HepG2 (cell line): ENCODE measurements at regions not wholly inside any gene's neighbourhood (a gene's known extent, or its start where the extent isn't known, plus 50 kb on each side); places are given as distances from the start of the nearest gene placed in this dataset.

ENCODE experiments used
- ATAC-seq: fragments of 200-7000 bp; cut with Tn5 transposase; 3 replicates; pipeline ENCODE4 v1.9.1; 2020; ENCODE audit warnings: mild to moderate bottlenecking, moderate library complexity
- BruUV-seq: library from RNA; stranded (reverse); fragments of 400-500 nt; replicated peaks from 2 replicates; lab custom pipeline; 2021; lab: Mats Ljungman, UMichigan
- CTCF ChIA-PET: fragments of 300-600 bp; formaldehyde crosslinking; extraction: SDS; loops from one replicate; lab custom pipeline; 2021; ENCODE audit warnings: low total read pairs, inconsistent platforms, low intra/inter-chr PET ratio; lab: Yijun Ruan, JAX
- POLR2A ChIA-PET: fragments of 350-600 bp; sonication (Branson Sonifier 250); formaldehyde crosslinking; loops from one replicate; lab custom pipeline; 2020; ENCODE audit warnings: antibody characterized with exemption, inconsistent platforms; lab: Yijun Ruan, JAX
- DNase-seq: peaks from one replicate; pipeline ENCODE4 v3.0.0-alpha.2; 2015; ENCODE audit warnings: low spot score
- FAIRE-seq: peaks from 3 replicates; lab custom pipeline; 2011; peaks lifted over from hg19 to GRCh38; lab: Jason Lieb, UNC
- H2AFZ ChIP-seq: one replicate; pipeline ENCODE4 v1.6.1; 2011; ENCODE audit warnings: low read length, inconsistent platforms
- H3K27ac ChIP-seq: fragments of 300-600 bp; 3 replicates; pipeline ENCODE4 v1.8.0; 2011; ENCODE audit warnings: mixed run types, mild to moderate bottlenecking, mixed read lengths, low read length, inconsistent platforms; ENCODE audit not compliant: insufficient read depth; ENCODE audit errors: extremely low read length
- H3K27me3 ChIP-seq, 2 experiments: fragments of 200-600 bp in 1 of 2; 2 replicates in 1 of 2; 3 replicates in 1 of 2; pipeline versions ENCODE4 v1.6.0 to v1.8.0; 2011; ENCODE audit warnings: low read length in 2 of 2, mild to moderate bottlenecking in 2 of 2, moderate library complexity in 2 of 2, inconsistent platforms in 1 of 2; ENCODE audit not compliant: insufficient read depth in 2 of 2, control insufficient read depth in 1 of 2
- H3K36me3 ChIP-seq, 2 experiments: fragments of 200-600 bp in 1 of 2; replicated peaks in 1 of 2; 2 replicates in 1 of 2; 3 replicates in 1 of 2; pipeline versions ENCODE4 v1.5.1 to v1.8.0; 2011; ENCODE audit warnings: low read length in 2 of 2, inconsistent platforms in 1 of 2; ENCODE audit not compliant: insufficient read depth in 2 of 2, control insufficient read depth in 1 of 2
- H3K4me1 ChIP-seq: 2 replicates; pipeline ENCODE4 v1.5.1; 2012; ENCODE audit warnings: low read length, inconsistent platforms; ENCODE audit not compliant: insufficient read depth
- H3K4me2 ChIP-seq: 2 replicates; pipeline ENCODE4 v1.6.0; 2011; ENCODE audit warnings: low read depth, low read length, inconsistent platforms
- H3K4me3 ChIP-seq, 3 experiments: fragments of 200-600 bp in 1 of 3; sonication (generic), shearing (Covaris generic) in 1 of 3; replicated peaks in 1 of 3; 2 replicates each; pipeline ENCODE4 v1.5.1; 2011 to 2016; ENCODE audit warnings: low read length in 3 of 3, inconsistent platforms in 2 of 3, low read depth in 2 of 3, mild to moderate bottlenecking in 2 of 3, control low read depth in 1 of 3, mixed read lengths in 1 of 3; ENCODE audit not compliant: insufficient read depth in 1 of 3
- H3K79me2 ChIP-seq: one replicate; pipeline ENCODE4 v1.6.1; 2011; ENCODE audit warnings: low read length, inconsistent platforms; ENCODE audit not compliant: insufficient read depth
- H3K9ac ChIP-seq: 2 replicates; pipeline ENCODE4 v1.6.0; 2011; ENCODE audit warnings: mild to moderate bottlenecking, low read depth, low read length, inconsistent platforms; ENCODE audit not compliant: insufficient read depth
- H3K9me3 ChIP-seq: 2 replicates; pipeline ENCODE4 v1.5.1; 2012; ENCODE audit warnings: mild to moderate bottlenecking, low read length
- H4K20me1 ChIP-seq: 2 replicates; pipeline ENCODE4 v1.6.0; 2011; ENCODE audit warnings: inconsistent platforms, mild to moderate bottlenecking, low read length, moderate library complexity; ENCODE audit not compliant: insufficient read depth
- ARID2 ChIP-seq: sonication (generic); formaldehyde crosslinking; IDR thresholded peaks from 2 replicates; pipeline ENCODE4 v1.8.1; 2022; ENCODE audit warnings: mild to moderate bottlenecking, missing genetic modification reagents, borderline replicate concordance
- ARID3A ChIP-seq: IDR thresholded peaks from 2 replicates; pipeline ENCODE4 v1.6.1; 2012; ENCODE audit warnings: low read depth, low read length, improper control_type of control experiment
- ATF2 ChIP-seq: sonication (generic); formaldehyde crosslinking; IDR thresholded peaks from 2 replicates; pipeline ENCODE4 v1.4.0; 2020; ENCODE audit warnings: missing genetic modification reagents
- DDIT3 ChIP-seq: sonication (generic); formaldehyde crosslinking; IDR thresholded peaks from 2 replicates; pipeline ENCODE4 v1.4.0; 2020; ENCODE audit warnings: mild to moderate bottlenecking, missing genetic modification reagents
- FLYWCH1 ChIP-seq: sonication (generic); formaldehyde crosslinking; IDR thresholded peaks from 2 replicates; pipeline ENCODE4 v1.8.1; 2023; ENCODE audit warnings: mild to moderate bottlenecking, missing genetic modification reagents
- FOXP4 ChIP-seq: sonication (generic); formaldehyde crosslinking; IDR thresholded peaks from 2 replicates; pipeline ENCODE4 v1.4.0; 2020; ENCODE audit warnings: missing genetic modification reagents
- SCMH1 ChIP-seq: sonication (generic); formaldehyde crosslinking; IDR thresholded peaks from 2 replicates; pipeline ENCODE4 v1.9.0; 2021; ENCODE audit warnings: missing genetic modification reagents, mild to moderate bottlenecking, borderline replicate concordance
- ZNF207 ChIP-seq: fragments of 450-650 bp; IDR thresholded peaks from 2 replicates; pipeline ENCODE4 v1.6.1; 2016; ENCODE audit warnings: antibody characterized with exemption, borderline replicate concordance
- ZNF674 ChIP-seq: sonication (generic); formaldehyde crosslinking; IDR thresholded peaks from 2 replicates; pipeline ENCODE4 v1.5.0; 2020; ENCODE audit warnings: low read depth, mild to moderate bottlenecking, missing genetic modification reagents
- WGBS: methylation state at CpG from one replicate; pipeline ENCODE4 v1.1.6; 2017; ENCODE audit warnings: low lambda C conversion rate; 5-methylcytosine and 5-hydroxymethylcytosine counted together
- in situ Hi-C: cut with HindIII; loops from 2 replicates; pipeline ENCODE4 v1.10.0; 2017; ENCODE audit warnings: low pct_unique_long_range_greater_than_20kb; ENCODE audit not compliant: extremely low pct_ligation_motif_present
- intact Hi-C: fragments of 100-400 bp; cut with micrococcal nuclease; formaldehyde crosslinking; loops from one replicate; pipeline ENCODE4 v1.10.0; 2022; ENCODE audit not compliant: unreplicated experiment
- TF ChIP-seq, protein P1 (sequence below): sonication (generic); formaldehyde crosslinking; IDR thresholded peaks from 2 replicates; pipeline ENCODE4 v1.5.0; 2020; ENCODE audit warnings: missing genetic modification reagents
- TF ChIP-seq, protein P2 (sequence below): sonication (generic); formaldehyde crosslinking; IDR thresholded peaks from 2 replicates; pipeline ENCODE4 v1.9.0; 2021; ENCODE audit warnings: mild to moderate bottlenecking, missing genetic modification reagents

GRCh38 chr18:44458777-44459176, 221.9 kb upstream of the SETBP1 start:
- CTCF ChIA-PET: no interaction called here
- Histone ChIP-seq H3K9ac (no peak overlapping the region), H3K27me3 (0 out of 5 replicates have a peak, but pooled peaks cover 0 to 1% of the 10 kb centered on the region in 2 experiments), H3K4me3 (no peak overlapping the region), H3K4me1 (no peaks in the 10 kb centered on the region), H2AFZ (no peak overlapping the region), H3K27ac (no peak overlapping the region), H3K36me3 (no peaks in the 10 kb centered on the region), H3K9me3 (peaks cover 74% of the 10 kb centered on the region), H3K4me2 (no peak overlapping the region), H3K79me2 (no peaks in the 10 kb centered on the region), H4K20me1 (no peaks in the 10 kb centered on the region)
- FAIRE-seq (no peak), DNase-seq (no peak), ATAC-seq (no peak)
- in situ Hi-C loops (no loop called here), intact Hi-C loops (no loop called here)
- POLR2A ChIA-PET: no interaction called here
- 0% methylated on average over 2 of the region's 2 CpGs for WGBS
- no TSS peak for BruUV-seq
- TF ChIP-seq ARID3A (no peak), ZNF674 (CRISPR knock-in tag) (no peak), FLYWCH1 (CRISPR knock-in tag) (no peak), ARID2 (CRISPR knock-in tag) (no peak), ATF2 (CRISPR knock-in tag) (no peak), ZNF207 (no peak), DDIT3 (CRISPR knock-in tag) (no peak), FOXP4 (CRISPR knock-in tag) (no peak), SCMH1 (CRISPR knock-in tag) (no peak)
- TF ChIP-seq, protein P1, sequence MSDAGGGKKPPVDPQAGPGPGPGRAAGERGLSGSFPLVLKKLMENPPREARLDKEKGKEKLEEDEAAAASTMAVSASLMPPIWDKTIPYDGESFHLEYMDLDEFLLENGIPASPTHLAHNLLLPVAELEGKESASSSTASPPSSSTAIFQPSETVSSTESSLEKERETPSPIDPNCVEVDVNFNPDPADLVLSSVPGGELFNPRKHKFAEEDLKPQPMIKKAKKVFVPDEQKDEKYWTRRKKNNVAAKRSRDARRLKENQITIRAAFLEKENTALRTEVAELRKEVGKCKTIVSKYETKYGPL (CRISPR knock-in tag): no peak
- TF ChIP-seq, protein P2, sequence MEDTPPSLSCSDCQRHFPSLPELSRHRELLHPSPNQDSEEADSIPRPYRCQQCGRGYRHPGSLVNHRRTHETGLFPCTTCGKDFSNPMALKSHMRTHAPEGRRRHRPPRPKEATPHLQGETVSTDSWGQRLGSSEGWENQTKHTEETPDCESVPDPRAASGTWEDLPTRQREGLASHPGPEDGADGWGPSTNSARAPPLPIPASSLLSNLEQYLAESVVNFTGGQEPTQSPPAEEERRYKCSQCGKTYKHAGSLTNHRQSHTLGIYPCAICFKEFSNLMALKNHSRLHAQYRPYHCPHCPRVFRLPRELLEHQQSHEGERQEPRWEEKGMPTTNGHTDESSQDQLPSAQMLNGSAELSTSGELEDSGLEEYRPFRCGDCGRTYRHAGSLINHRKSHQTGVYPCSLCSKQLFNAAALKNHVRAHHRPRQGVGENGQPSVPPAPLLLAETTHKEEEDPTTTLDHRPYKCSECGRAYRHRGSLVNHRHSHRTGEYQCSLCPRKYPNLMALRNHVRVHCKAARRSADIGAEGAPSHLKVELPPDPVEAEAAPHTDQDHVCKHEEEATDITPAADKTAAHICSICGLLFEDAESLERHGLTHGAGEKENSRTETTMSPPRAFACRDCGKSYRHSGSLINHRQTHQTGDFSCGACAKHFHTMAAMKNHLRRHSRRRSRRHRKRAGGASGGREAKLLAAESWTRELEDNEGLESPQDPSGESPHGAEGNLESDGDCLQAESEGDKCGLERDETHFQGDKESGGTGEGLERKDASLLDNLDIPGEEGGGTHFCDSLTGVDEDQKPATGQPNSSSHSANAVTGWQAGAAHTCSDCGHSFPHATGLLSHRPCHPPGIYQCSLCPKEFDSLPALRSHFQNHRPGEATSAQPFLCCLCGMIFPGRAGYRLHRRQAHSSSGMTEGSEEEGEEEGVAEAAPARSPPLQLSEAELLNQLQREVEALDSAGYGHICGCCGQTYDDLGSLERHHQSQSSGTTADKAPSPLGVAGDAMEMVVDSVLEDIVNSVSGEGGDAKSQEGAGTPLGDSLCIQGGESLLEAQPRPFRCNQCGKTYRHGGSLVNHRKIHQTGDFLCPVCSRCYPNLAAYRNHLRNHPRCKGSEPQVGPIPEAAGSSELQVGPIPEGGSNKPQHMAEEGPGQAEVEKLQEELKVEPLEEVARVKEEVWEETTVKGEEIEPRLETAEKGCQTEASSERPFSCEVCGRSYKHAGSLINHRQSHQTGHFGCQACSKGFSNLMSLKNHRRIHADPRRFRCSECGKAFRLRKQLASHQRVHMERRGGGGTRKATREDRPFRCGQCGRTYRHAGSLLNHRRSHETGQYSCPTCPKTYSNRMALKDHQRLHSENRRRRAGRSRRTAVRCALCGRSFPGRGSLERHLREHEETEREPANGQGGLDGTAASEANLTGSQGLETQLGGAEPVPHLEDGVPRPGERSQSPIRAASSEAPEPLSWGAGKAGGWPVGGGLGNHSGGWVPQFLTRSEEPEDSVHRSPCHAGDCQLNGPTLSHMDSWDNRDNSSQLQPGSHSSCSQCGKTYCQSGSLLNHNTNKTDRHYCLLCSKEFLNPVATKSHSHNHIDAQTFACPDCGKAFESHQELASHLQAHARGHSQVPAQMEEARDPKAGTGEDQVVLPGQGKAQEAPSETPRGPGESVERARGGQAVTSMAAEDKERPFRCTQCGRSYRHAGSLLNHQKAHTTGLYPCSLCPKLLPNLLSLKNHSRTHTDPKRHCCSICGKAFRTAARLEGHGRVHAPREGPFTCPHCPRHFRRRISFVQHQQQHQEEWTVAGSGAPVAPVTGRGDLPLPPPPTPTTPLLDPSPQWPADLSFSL (CRISPR knock-in tag): no peak
